ENCODE measurements at regions not wholly inside any gene's neighbourhood (a gene's known extent, or its start where the extent isn't known, plus 50 kb on each side); places are given as distances from the start of the nearest gene placed in this dataset.

DNA sequence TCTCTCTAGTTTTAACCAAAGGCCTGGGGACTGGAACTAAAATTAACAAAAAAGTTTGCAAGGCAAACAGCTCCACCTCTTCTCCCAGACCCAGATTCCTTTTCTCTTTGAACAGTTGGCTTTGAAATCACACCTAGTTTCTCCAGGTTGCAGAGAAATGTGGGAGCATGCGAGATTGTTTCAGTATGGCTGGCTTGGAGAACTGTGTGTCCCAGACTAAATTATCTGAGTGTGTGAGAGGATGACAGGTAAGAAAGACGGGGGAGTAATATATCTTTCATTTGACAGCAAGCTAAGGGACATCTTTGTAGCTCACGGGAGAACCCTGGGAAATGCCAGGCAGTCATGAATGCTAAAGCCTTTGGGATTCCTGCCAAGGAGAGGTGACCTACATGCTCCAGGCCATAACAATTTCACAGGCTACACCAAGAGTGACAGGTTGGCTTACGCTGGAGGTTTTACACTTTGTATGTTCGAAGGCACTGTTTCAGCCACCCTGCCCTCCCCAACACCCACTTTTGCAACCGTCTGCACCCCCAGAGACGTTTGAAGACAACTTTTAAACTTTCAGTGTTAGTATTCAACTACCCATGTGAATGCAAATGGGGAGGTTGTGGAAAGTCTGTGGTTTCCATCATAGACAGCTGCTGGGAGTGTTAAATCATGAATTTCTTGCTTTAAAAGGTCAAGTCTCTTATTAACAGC, 109.3 kb upstream of the SNX19 start:
- TF ChIP-seq, protein P1, sequence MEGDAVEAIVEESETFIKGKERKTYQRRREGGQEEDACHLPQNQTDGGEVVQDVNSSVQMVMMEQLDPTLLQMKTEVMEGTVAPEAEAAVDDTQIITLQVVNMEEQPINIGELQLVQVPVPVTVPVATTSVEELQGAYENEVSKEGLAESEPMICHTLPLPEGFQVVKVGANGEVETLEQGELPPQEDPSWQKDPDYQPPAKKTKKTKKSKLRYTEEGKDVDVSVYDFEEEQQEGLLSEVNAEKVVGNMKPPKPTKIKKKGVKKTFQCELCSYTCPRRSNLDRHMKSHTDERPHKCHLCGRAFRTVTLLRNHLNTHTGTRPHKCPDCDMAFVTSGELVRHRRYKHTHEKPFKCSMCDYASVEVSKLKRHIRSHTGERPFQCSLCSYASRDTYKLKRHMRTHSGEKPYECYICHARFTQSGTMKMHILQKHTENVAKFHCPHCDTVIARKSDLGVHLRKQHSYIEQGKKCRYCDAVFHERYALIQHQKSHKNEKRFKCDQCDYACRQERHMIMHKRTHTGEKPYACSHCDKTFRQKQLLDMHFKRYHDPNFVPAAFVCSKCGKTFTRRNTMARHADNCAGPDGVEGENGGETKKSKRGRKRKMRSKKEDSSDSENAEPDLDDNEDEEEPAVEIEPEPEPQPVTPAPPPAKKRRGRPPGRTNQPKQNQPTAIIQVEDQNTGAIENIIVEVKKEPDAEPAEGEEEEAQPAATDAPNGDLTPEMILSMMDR (IDR thresholded peaks at IDR 0.05) = no peak
- TF ChIP-seq POLR2AphosphoS5 (IDR thresholded peaks at IDR 0.05) = no peak
- no peak for TF ChIP-seq POLR2A (IDR thresholded peaks at IDR 0.05)
